GM10248 (cell line): ENCODE measurements at regions not wholly inside any gene's neighbourhood (a gene's known extent, or its start where the extent isn't known, plus 50 kb on each side); places are given as distances from the start of the nearest gene placed in this dataset.

Experiments used
- CTCF ChIA-PET: fragments of 300-600 bp; sonication (Branson Sonifier 250); formaldehyde crosslinking; extraction: SDS; loops from one replicate; lab custom pipeline; 2021; ENCODE audit warnings: antibody characterized with exemption; lab: Yijun Ruan, JAX
- POLR2A ChIA-PET: fragments of 350-650 bp; sonication (Branson Sonifier 250); formaldehyde crosslinking; extraction: SDS; loops from one replicate; lab custom pipeline; 2020; ENCODE audit warnings: antibody characterized with exemption; lab: Yijun Ruan, JAX
- DNase-seq: peaks from one replicate; pipeline ENCODE4 v3.0.0; 2012; ENCODE audit errors: extremely low spot score
- TF ChIP-seq, protein P1 (sequence below): IDR thresholded peaks from 2 replicates; pipeline ENCODE4 v1.5.1; 2012; ENCODE audit warnings: mild to moderate bottlenecking, low read depth; ENCODE audit errors: extremely low read depth, missing control alignments, control extremely low read depth

DNA sequence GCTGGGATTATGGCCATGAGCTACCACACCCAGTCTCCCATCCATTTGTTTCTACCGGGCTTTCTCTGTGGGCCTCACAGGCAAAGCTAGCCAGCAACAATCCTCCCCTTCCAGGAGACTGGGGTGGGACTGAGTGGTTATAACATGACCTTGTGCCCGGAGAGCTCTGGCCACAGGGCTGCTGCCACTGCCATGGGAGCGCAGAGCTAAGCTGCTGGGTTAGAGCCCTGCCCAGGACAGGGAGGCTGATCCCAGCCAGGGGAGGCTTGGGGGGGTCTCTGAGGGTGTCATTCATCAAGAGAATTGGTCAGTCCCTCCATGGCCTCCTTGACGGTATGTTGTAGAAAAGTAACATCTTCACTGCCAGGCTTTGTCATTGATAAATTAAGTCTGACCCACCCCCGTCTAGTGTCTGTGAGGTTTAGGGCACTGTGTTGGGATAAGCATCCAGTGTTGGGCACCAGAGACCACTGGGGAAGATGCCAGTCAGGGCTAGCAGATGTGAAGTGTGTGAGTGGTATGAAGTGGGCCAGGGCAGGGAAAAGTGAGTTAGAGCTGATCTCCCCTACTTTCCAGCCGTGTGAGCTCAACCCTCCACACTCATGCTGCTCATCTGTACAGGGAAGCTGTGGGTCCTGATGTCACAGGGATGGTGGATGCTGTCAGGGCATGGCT lies 368.4 kb upstream of the HS6ST1 start:
- ChIA-PET CTCF (interaction anchor here (1.2 kb wide), 1 partner anchor 12 kb away, joined by 3 read pairs; no protein-coding TSS in a partner anchor), POLR2A (no interaction called here)
- TF ChIP-seq, protein P1, sequence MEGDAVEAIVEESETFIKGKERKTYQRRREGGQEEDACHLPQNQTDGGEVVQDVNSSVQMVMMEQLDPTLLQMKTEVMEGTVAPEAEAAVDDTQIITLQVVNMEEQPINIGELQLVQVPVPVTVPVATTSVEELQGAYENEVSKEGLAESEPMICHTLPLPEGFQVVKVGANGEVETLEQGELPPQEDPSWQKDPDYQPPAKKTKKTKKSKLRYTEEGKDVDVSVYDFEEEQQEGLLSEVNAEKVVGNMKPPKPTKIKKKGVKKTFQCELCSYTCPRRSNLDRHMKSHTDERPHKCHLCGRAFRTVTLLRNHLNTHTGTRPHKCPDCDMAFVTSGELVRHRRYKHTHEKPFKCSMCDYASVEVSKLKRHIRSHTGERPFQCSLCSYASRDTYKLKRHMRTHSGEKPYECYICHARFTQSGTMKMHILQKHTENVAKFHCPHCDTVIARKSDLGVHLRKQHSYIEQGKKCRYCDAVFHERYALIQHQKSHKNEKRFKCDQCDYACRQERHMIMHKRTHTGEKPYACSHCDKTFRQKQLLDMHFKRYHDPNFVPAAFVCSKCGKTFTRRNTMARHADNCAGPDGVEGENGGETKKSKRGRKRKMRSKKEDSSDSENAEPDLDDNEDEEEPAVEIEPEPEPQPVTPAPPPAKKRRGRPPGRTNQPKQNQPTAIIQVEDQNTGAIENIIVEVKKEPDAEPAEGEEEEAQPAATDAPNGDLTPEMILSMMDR = no peak
- no peak for DNase-seq

- ChIA-PET CTCF (no interaction called here), POLR2A (no interaction called here)
- peak; percentile 3 for DNase-seq
- TF ChIP-seq, protein P1 = no peak
Observed at GRCh38 chr2:128687565-128687964, 368.9 kb upstream of the HS6ST1 start.

GRCh38 chr2:128689971-128690370 lies 371.3 kb upstream of the HS6ST1 start:
- DNase-seq = peak; percentile 9
- ChIA-PET CTCF (no interaction called here), POLR2A (no interaction called here)
- TF ChIP-seq, protein P1 = no peak

DNA sequence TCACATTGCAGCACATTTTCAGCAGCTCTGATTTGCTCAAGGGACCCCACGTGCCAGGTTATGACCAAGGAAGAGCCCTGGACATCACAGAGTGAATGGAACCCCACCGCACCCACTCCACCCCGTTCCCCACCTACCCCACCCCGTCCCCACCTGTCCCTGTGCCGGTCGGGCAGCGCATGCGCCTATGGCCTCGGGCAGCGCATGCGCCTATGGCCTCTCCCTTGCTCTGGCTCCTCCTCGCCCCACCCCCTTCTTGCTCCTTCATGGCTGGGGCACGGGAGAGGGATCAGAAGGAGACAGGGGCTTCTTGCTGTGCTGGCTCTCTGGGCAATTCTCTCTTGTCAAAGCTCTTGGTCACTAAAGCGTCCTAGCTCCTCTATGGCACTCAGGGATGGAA lies 371.8 kb upstream of the HS6ST1 start:
- POLR2A ChIA-PET = no interaction called here
- TF ChIP-seq, protein P1 = no peak
- peak; percentile 5 for DNase-seq
- CTCF ChIA-PET = no interaction called here

GRCh38 chr2:128690869-128691268 lies 372.2 kb upstream of the HS6ST1 start:
- DNase-seq = peak; percentile 14
- POLR2A ChIA-PET = no interaction called here
- CTCF ChIA-PET = no interaction called here
- TF ChIP-seq, protein P1 = no peak

GRCh38 chr2:128691526-128691925 lies 372.9 kb upstream of the HS6ST1 start:
- POLR2A ChIA-PET = no interaction called here
- DNase-seq = no peak
- TF ChIP-seq, protein P1 = no peak
- CTCF ChIA-PET = no interaction called here
